Stimulated activated naive B cell treated with anti-CD40 and anti-IgM and Interleukin-4, amounts not matched to agents 10 μg/mL and 1 μg/mL and 100 μg/mL, for 72 hours (primary cell): ENCODE measurements at regions not wholly inside any gene's neighbourhood (a gene's known extent, or its start where the extent isn't known, plus 50 kb on each side); places are given as distances from the start of the nearest gene placed in this dataset.

Source experiments
- ATAC-seq, 2 donors: fragments of 150-1000 bp; cut with Tn5 transposase; replicated peaks; 2 replicates each; pipeline ENCODE4 v1.10.0; 2021; ENCODE audit warnings: moderate library complexity in 1 of 2
- DNase-seq: peaks from one replicate; pipeline ENCODE4 v3.0.0; 2021
- H3K27ac Mint-ChIP-seq: one replicate; pipeline ENCODE4 v1.8.0; 2022; ENCODE audit warnings: mild to moderate bottlenecking, mixed read lengths
- H3K27me3 Mint-ChIP-seq, 2 donors: one replicate each; pipeline ENCODE4 v1.8.0; 2022; ENCODE audit warnings: mixed read lengths in 2 of 2
- H3K36me3 Mint-ChIP-seq, 2 donors: one replicate each; pipeline ENCODE4 v1.8.0; 2022; ENCODE audit warnings: mixed read lengths in 2 of 2, mild to moderate bottlenecking in 1 of 2
- H3K4me1 Mint-ChIP-seq, 2 donors: one replicate each; pipeline ENCODE4 v1.8.0; 2022; ENCODE audit warnings: mixed read lengths in 2 of 2, mild to moderate bottlenecking in 1 of 2
- H3K4me3 Mint-ChIP-seq, 2 donors: one replicate each; pipeline ENCODE4 v1.8.0; 2022; ENCODE audit warnings: mild to moderate bottlenecking in 2 of 2, mixed read lengths in 2 of 2, moderate library complexity in 1 of 2
- H3K9me3 Mint-ChIP-seq, 2 donors: one replicate each; pipeline ENCODE4 v1.8.0; 2022; ENCODE audit warnings: mixed read lengths in 2 of 2, mild to moderate bottlenecking in 1 of 2

GRCh38 chr1:71345491-71345890 is 264.7 kb upstream of the ZRANB2 start:
- Mint-ChIP-seq H3K4me1 (no peaks in the 10 kb centered on the region), H3K4me3 (no peak overlapping the region), H3K9me3 (peaks cover 3 to 6% of the 10 kb centered on the region in 2 donors), H3K27me3 (no peaks in the 10 kb centered on the region), H3K36me3 (no peaks in the 10 kb centered on the region), H3K27ac (no peak overlapping the region)
- DNase-seq (no peak), ATAC-seq (no peak)

GRCh38 chr1:71343686-71344416 is 263.0 kb upstream of the ZRANB2 start:
- DNase-seq (no peak), ATAC-seq (no peak)
- no peak overlapping the region for H3K4me3 Mint-ChIP-seq
- no peaks in the 10 kb centered on the region for H3K36me3 Mint-ChIP-seq
- H3K9me3 Mint-ChIP-seq, result peaks cover 7 to 10% of the 10 kb centered on the region in 2 donors
- H3K4me1 Mint-ChIP-seq, result no peaks in the 10 kb centered on the region
- no peaks in the 10 kb centered on the region for H3K27me3 Mint-ChIP-seq
- no peak overlapping the region for H3K27ac Mint-ChIP-seq

GRCh38 chr1:71339238-71339637 is 258.4 kb upstream of the ZRANB2 start:
- no peaks in the 10 kb centered on the region for H3K36me3 Mint-ChIP-seq
- ATAC-seq (no peak), DNase-seq (no peak)
- H3K9me3 Mint-ChIP-seq, result peaks cover 7 to 11% of the 10 kb centered on the region in 2 donors
- no peaks in the 10 kb centered on the region for H3K27me3 Mint-ChIP-seq
- H3K4me1 Mint-ChIP-seq, result no peaks in the 10 kb centered on the region
- H3K27ac Mint-ChIP-seq, result no peak overlapping the region
- no peak overlapping the region for H3K4me3 Mint-ChIP-seq

- no peak overlapping the region for H3K27ac Mint-ChIP-seq
- no peak for DNase-seq
- H3K36me3 Mint-ChIP-seq, result no peaks in the 10 kb centered on the region
- no peak overlapping the region for H3K4me3 Mint-ChIP-seq
- no peaks in the 10 kb centered on the region for H3K27me3 Mint-ChIP-seq
- H3K4me1 Mint-ChIP-seq, result no peaks in the 10 kb centered on the region
- ATAC-seq, result no peak
- H3K9me3 Mint-ChIP-seq, result peaks cover 8 to 16% of the 10 kb centered on the region in 2 donors
Observed at GRCh38 chr1:71330991-71331390, 250.2 kb upstream of the ZRANB2 start.

- no peak for DNase-seq
- Mint-ChIP-seq H3K9me3 (peaks cover 20 to 29% of the 10 kb centered on the region in 2 donors), H3K36me3 (no peaks in the 10 kb centered on the region), H3K27me3 (no peaks in the 10 kb centered on the region), H3K4me3 (no peak overlapping the region), H3K4me1 (no peaks in the 10 kb centered on the region), H3K27ac (no peak overlapping the region)
- ATAC-seq, result no peak
Observed at GRCh38 chr1:71324671-71325267, 243.9 kb upstream of the ZRANB2 start.

- Mint-ChIP-seq H3K36me3 (no peaks in the 10 kb centered on the region), H3K27ac (no peak overlapping the region), H3K4me3 (no peak overlapping the region), H3K27me3 (no peaks in the 10 kb centered on the region), H3K9me3 (peaks cover 0 to 8% of the 10 kb centered on the region in 2 donors), H3K4me1 (no peaks in the 10 kb centered on the region)
- DNase-seq (no peak), ATAC-seq (no peak)
Observed at GRCh38 chr1:71312545-71312944, 231.7 kb upstream of the ZRANB2 start.

GRCh38 chr1:71311376-71311775 is 230.5 kb upstream of the ZRANB2 start:
- Mint-ChIP-seq H3K27me3 (no peaks in the 10 kb centered on the region), H3K9me3 (peaks cover 0 to 4% of the 10 kb centered on the region in 2 donors), H3K27ac (no peak overlapping the region), H3K36me3 (no peaks in the 10 kb centered on the region), H3K4me3 (no peak overlapping the region), H3K4me1 (no peaks in the 10 kb centered on the region)
- ATAC-seq, result no peak
- no peak for DNase-seq

- DNase-seq, result no peak
- Mint-ChIP-seq H3K4me3 (no peak overlapping the region), H3K27ac (no peak overlapping the region), H3K27me3 (no peaks in the 10 kb centered on the region), H3K9me3 (no peaks in the 10 kb centered on the region), H3K36me3 (no peaks in the 10 kb centered on the region), H3K4me1 (no peaks in the 10 kb centered on the region)
- peak; percentile 45 to 51 for ATAC-seq
Observed at GRCh38 chr1:71307451-71307850, 226.6 kb upstream of the ZRANB2 start.

- H3K4me3 Mint-ChIP-seq, result no peak overlapping the region
- H3K27me3 Mint-ChIP-seq, result no peaks in the 10 kb centered on the region
- H3K4me1 Mint-ChIP-seq, result no peaks in the 10 kb centered on the region
- no peaks in the 10 kb centered on the region for H3K36me3 Mint-ChIP-seq
- DNase-seq, result no peak
- peaks cover 1 to 3% of the 10 kb centered on the region in 2 donors for H3K9me3 Mint-ChIP-seq
- no peak overlapping the region for H3K27ac Mint-ChIP-seq
- no peak for ATAC-seq
Observed at GRCh38 chr1:71304125-71304524, 223.3 kb upstream of the ZRANB2 start.

GRCh38 chr1:71303617-71304041 is 222.8 kb upstream of the ZRANB2 start:
- no peaks in the 10 kb centered on the region for H3K27me3 Mint-ChIP-seq
- DNase-seq, result no peak
- H3K36me3 Mint-ChIP-seq, result no peaks in the 10 kb centered on the region
- no peak overlapping the region for H3K27ac Mint-ChIP-seq
- no peak overlapping the region for H3K4me3 Mint-ChIP-seq
- no peaks in the 10 kb centered on the region for H3K4me1 Mint-ChIP-seq
- ATAC-seq, result no peak
- H3K9me3 Mint-ChIP-seq, result peaks cover 1 to 3% of the 10 kb centered on the region in 2 donors

GRCh38 chr1:71298633-71299032 is 217.8 kb upstream of the ZRANB2 start:
- ATAC-seq, result no peak
- H3K27ac Mint-ChIP-seq, result no peak overlapping the region

GRCh38 chr1:71296551-71297134 is 215.8 kb upstream of the ZRANB2 start:
- no peaks in the 10 kb centered on the region for H3K4me1 Mint-ChIP-seq
- H3K36me3 Mint-ChIP-seq, result no peaks in the 10 kb centered on the region
- no peak overlapping the region for H3K4me3 Mint-ChIP-seq
- DNase-seq (no peak), ATAC-seq (no peak)
- H3K27me3 Mint-ChIP-seq, result no peaks in the 10 kb centered on the region
- peaks cover 3% of the 10 kb centered on the region in 2 donors for H3K9me3 Mint-ChIP-seq
- no peak overlapping the region for H3K27ac Mint-ChIP-seq

More at GRCh38 chr1:71298633-71299032, 217.8 kb upstream of the ZRANB2 start:
- Mint-ChIP-seq H3K9me3 (peaks cover 1 to 3% of the 10 kb centered on the region in 2 donors), H3K27me3 (no peaks in the 10 kb centered on the region), H3K4me3 (no peak overlapping the region), H3K4me1 (no peaks in the 10 kb centered on the region), H3K36me3 (no peaks in the 10 kb centered on the region)
- DNase-seq, result no peak

GRCh38 chr1:71295350-71295749 is 214.5 kb upstream of the ZRANB2 start:
- H3K27me3 Mint-ChIP-seq, result no peaks in the 10 kb centered on the region
- ATAC-seq, result no peak
- H3K27ac Mint-ChIP-seq, result no peak overlapping the region
- DNase-seq, result no peak
- H3K9me3 Mint-ChIP-seq, result peaks cover 0 to 3% of the 10 kb centered on the region in 2 donors
- no peak overlapping the region for H3K4me3 Mint-ChIP-seq
- H3K4me1 Mint-ChIP-seq, result no peaks in the 10 kb centered on the region
- no peaks in the 10 kb centered on the region for H3K36me3 Mint-ChIP-seq

GRCh38 chr1:71294178-71294577 is 213.3 kb upstream of the ZRANB2 start:
- ATAC-seq (no peak), DNase-seq (no peak)
- Mint-ChIP-seq H3K9me3 (peaks cover 4 to 5% of the 10 kb centered on the region in 2 donors), H3K4me1 (no peaks in the 10 kb centered on the region), H3K27me3 (no peaks in the 10 kb centered on the region), H3K27ac (no peak overlapping the region), H3K4me3 (no peak overlapping the region), H3K36me3 (no peaks in the 10 kb centered on the region)

- no peaks in the 10 kb centered on the region for H3K27me3 Mint-ChIP-seq
- ATAC-seq, result no peak
- H3K4me3 Mint-ChIP-seq, result no peak overlapping the region
Observed at GRCh38 chr1:71292203-71292602, 211.4 kb upstream of the ZRANB2 start.

More at GRCh38 chr1:71292203-71292602, 211.4 kb upstream of the ZRANB2 start:
- no peak for DNase-seq
- no peaks in the 10 kb centered on the region for H3K36me3 Mint-ChIP-seq
- H3K9me3 Mint-ChIP-seq, result peaks cover 4 to 5% of the 10 kb centered on the region in 2 donors
- H3K27ac Mint-ChIP-seq, result no peak overlapping the region
- H3K4me1 Mint-ChIP-seq, result no peaks in the 10 kb centered on the region
